ENCODE measurements at regions not wholly inside any gene's neighbourhood (a gene's known extent, or its start where the extent isn't known, plus 50 kb on each side); places are given as distances from the start of the nearest gene placed in this dataset.

GRCh38 chr4:126273746-126274145 is 959.0 kb downstream of the FAT4 start:
- no peak for DNase-seq
- Histone ChIP-seq H3K4me3 (no peak overlapping the region), H3K36me3 (no peaks in the 10 kb centered on the region), H3K9me3 (no peaks in the 10 kb centered on the region), H3K27me3 (no peaks in the 10 kb centered on the region)

GRCh38 chr4:126291886-126292285 is 977.1 kb downstream of the FAT4 start:
- no peak overlapping the region for H3K4me3 ChIP-seq
- no peaks in the 10 kb centered on the region for H3K27me3 ChIP-seq
- DNase-seq = no peak
- no peaks in the 10 kb centered on the region for H3K36me3 ChIP-seq
- H3K9me3 ChIP-seq = no peaks in the 10 kb centered on the region

DNA sequence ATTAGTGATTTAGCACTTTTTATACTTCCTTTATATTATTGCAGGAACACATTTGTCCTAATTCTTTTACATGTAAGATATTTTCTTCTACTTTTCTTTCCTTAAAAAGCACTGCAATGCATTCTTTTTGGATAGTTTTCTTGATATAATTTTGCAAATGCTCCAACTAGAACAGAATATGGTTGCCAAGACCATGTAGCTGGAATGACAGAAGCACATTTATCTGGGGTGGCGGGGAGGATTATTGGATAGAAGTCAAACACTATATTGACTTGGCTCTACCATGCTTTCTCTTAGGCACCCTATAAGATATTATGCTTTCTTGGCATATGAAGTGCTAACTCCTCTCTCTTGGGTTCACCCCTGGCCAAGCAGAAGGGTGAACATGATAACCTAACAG is 983.5 kb downstream of the FAT4 start:
- Histone ChIP-seq H3K9me3 (no peaks in the 10 kb centered on the region), H3K4me3 (no peak overlapping the region), H3K36me3 (no peaks in the 10 kb centered on the region), H3K27me3 (no peaks in the 10 kb centered on the region)
- DNase-seq = no peak

DNA sequence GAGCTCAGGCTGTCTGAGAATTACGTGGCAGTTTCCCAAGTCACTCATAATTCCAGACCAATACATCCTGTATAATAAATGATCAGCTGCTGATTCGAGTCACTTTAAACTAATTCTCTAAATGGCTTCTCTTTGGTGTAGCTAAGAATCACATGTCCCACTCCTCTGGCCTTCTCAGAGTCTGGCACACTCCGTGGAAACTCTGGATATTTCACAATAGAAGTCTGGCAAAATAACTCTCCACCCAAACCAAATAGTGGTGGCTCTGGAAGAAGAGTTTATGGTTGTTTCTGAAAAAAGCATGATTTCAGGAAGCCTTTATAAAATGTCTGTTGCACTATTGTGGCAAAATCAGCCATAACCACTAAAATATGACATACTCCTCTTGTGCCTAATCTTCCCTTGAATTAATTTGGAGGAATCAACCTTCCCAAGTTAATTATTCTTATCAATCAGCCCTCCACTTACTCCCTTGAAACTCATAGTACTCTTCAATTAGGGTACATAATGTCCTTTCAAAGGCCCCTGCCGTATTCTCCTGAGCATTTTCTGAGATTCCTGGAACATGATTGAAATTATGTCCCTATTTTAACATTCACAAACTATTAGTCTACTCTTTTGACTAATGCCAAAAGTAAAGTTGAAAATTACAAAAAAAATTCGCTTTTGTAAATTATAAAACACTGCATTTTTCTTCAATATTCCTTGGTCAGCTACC is 991.6 kb downstream of the FAT4 start:
- Histone ChIP-seq H3K27me3 (no peaks in the 10 kb centered on the region), H3K4me3 (no peak overlapping the region), H3K36me3 (no peaks in the 10 kb centered on the region), H3K9me3 (no peaks in the 10 kb centered on the region)
- DNase-seq = no peak

- no peaks in the 10 kb centered on the region for H3K9me3 ChIP-seq
Observed at GRCh38 chr4:126318376-126318775, 1003.6 kb downstream of the FAT4 start.

GRCh38 chr4:126328914-126329313 is 1014.2 kb downstream of the FAT4 start:
- Histone ChIP-seq H3K27me3 (no peaks in the 10 kb centered on the region), H3K4me3 (no peak overlapping the region), H3K9me3 (no peaks in the 10 kb centered on the region), H3K36me3 (no peaks in the 10 kb centered on the region)
- no peak for DNase-seq

More at GRCh38 chr4:126318376-126318775, 1003.6 kb downstream of the FAT4 start:
- Histone ChIP-seq H3K27me3 (no peaks in the 10 kb centered on the region), H3K4me3 (no peak overlapping the region), H3K36me3 (no peaks in the 10 kb centered on the region)
- no peak for DNase-seq

- no peak for DNase-seq
- H3K27me3 ChIP-seq = no peaks in the 10 kb centered on the region
Observed at GRCh38 chr4:126338548-126338947, 1023.8 kb downstream of the FAT4 start.

GRCh38 chr4:126341927-126342326 is 1027.2 kb downstream of the FAT4 start:
- Histone ChIP-seq H3K4me3 (no peak overlapping the region), H3K27me3 (no peaks in the 10 kb centered on the region), H3K36me3 (no peaks in the 10 kb centered on the region), H3K9me3 (no peaks in the 10 kb centered on the region)
- DNase-seq = no peak

More at GRCh38 chr4:126338548-126338947, 1023.8 kb downstream of the FAT4 start:
- no peaks in the 10 kb centered on the region for H3K9me3 ChIP-seq
- no peaks in the 10 kb centered on the region for H3K36me3 ChIP-seq
- H3K4me3 ChIP-seq = no peak overlapping the region

- DNase-seq = no peak
- Histone ChIP-seq H3K36me3 (no peaks in the 10 kb centered on the region), H3K4me3 (no peak overlapping the region), H3K27me3 (no peaks in the 10 kb centered on the region), H3K9me3 (no peaks in the 10 kb centered on the region)
Observed at GRCh38 chr4:126344472-126344871, 1029.7 kb downstream of the FAT4 start.

GRCh38 chr4:126346654-126347053 is 1031.9 kb downstream of the FAT4 start:
- Histone ChIP-seq H3K27me3 (no peaks in the 10 kb centered on the region), H3K9me3 (no peaks in the 10 kb centered on the region), H3K4me3 (no peak overlapping the region), H3K36me3 (no peaks in the 10 kb centered on the region)
- no peak for DNase-seq

DNA sequence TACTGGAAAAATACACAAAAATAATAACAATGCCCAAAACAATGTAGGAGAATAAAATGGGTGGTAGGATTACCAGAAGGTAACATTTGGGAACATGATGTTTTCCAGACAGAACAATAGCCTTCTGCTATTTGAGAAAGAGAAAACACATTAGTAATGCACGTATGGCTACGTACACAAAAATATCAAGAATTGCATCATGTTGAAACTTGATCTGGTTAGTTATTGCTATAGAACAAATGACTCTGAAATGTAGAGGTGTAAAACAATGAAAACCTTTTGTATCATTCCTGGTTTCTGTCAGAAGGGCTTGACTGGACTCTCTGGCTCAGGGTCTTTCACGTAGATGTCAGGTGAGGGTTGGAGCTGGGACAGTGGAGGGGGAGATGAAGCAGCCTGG is 1040.0 kb downstream of the FAT4 start:
- no peaks in the 10 kb centered on the region for H3K27me3 ChIP-seq
- no peaks in the 10 kb centered on the region for H3K36me3 ChIP-seq
- no peak for DNase-seq
- H3K4me3 ChIP-seq = no peak overlapping the region
- H3K9me3 ChIP-seq = no peaks in the 10 kb centered on the region

DNA sequence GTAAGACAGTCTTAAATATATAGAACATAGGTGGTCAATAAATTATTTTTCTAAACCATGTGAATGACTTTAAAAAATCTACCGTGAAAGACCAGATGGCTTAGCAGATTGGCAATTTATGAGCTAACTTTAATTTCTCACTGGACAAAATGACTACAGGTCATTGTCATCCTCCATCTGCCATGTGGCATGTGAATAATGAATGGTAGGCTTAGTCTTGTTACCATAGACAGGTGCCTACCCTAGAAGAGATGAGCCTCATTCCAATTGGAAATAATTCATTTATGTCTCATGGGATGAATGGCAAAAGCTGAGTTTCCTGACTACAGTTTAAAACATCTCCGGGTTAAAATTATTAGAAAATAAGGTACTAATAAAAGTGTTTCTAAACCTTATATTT is 1043.3 kb downstream of the FAT4 start:
- Histone ChIP-seq H3K9me3 (no peaks in the 10 kb centered on the region), H3K36me3 (no peaks in the 10 kb centered on the region), H3K4me3 (no peak overlapping the region), H3K27me3 (no peaks in the 10 kb centered on the region)
- DNase-seq = no peak

GRCh38 chr4:126361287-126361686 is 1046.5 kb downstream of the FAT4 start:
- no peaks in the 10 kb centered on the region for H3K9me3 ChIP-seq
- no peak overlapping the region for H3K4me3 ChIP-seq

GRCh38 chr4:126364311-126364911 is 1049.7 kb downstream of the FAT4 start:
- DNase-seq = no peak
- H3K27me3 ChIP-seq = no peaks in the 10 kb centered on the region
- H3K9me3 ChIP-seq = no peaks in the 10 kb centered on the region
- no peaks in the 10 kb centered on the region for H3K36me3 ChIP-seq
- H3K4me3 ChIP-seq = no peak overlapping the region

More at GRCh38 chr4:126361287-126361686, 1046.5 kb downstream of the FAT4 start:
- H3K27me3 ChIP-seq = no peaks in the 10 kb centered on the region
- H3K36me3 ChIP-seq = no peaks in the 10 kb centered on the region
- no peak for DNase-seq

- Histone ChIP-seq H3K9me3 (no peaks in the 10 kb centered on the region), H3K4me3 (no peak overlapping the region), H3K27me3 (no peaks in the 10 kb centered on the region), H3K36me3 (no peaks in the 10 kb centered on the region)
- no peak for DNase-seq
Observed at GRCh38 chr4:126369076-126369475, 1054.3 kb downstream of the FAT4 start.

GRCh38 chr4:126372634-126373033 is 1057.9 kb downstream of the FAT4 start:
- Histone ChIP-seq H3K9me3 (no peaks in the 10 kb centered on the region), H3K4me3 (no peak overlapping the region), H3K27me3 (no peaks in the 10 kb centered on the region)

DNA sequence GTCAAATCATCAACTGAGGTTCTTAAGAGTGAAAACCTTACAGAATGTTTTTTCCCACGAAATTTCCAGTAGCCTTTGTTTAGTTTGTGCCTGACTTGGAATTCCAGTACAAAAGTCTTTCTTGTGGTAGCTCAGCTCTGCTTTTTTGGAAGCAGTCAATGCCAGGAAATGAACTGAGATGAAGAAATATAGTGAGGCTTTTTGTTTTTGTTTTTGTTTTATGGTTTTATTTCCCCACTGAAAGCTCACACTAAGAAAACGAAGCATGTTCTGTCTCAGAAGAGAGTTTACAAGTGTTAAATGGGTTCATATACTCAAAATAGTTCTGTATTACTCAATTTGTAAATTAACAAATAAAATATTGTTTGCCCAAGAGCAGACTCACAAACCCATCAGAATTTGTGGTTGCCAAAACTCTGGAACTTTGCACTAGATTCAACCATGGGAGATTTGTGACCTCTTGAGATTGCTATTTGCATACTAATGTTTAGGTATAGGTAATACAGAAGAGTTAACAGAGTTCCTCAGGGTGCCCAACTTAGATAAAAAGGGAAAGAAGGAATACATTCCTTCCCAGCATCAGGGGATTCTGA is 1060.8 kb downstream of the FAT4 start:
- Histone ChIP-seq H3K27me3 (no peaks in the 10 kb centered on the region), H3K36me3 (no peaks in the 10 kb centered on the region), H3K9me3 (no peaks in the 10 kb centered on the region), H3K4me3 (no peak overlapping the region)
- no peak for DNase-seq

More at GRCh38 chr4:126372634-126373033, 1057.9 kb downstream of the FAT4 start:
- no peaks in the 10 kb centered on the region for H3K36me3 ChIP-seq
- no peak for DNase-seq

DNA sequence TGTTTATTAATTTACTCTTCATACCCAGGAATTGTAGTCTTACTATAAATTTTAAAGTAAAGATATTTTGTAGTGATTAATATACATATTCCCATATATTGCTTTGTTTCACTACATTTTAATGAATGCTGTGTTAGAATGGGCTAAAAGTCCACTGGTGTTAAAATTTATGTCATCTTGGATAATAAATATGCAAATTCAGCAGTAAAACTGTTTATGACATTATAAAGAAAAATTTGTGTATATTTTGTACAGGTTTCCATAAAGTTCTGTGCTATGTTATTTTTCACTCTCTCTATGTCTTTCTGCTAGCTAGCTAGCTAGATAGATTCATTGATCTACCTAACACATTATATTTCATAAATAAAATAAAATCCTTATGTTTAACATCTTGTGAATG is 1071.2 kb downstream of the FAT4 start:
- Histone ChIP-seq H3K4me3 (no peak overlapping the region), H3K27me3 (no peaks in the 10 kb centered on the region), H3K9me3 (no peaks in the 10 kb centered on the region), H3K36me3 (no peaks in the 10 kb centered on the region)
- DNase-seq = no peak
